GM21723 (cell line): ENCODE measurements at regions not wholly inside any gene's neighbourhood (a gene's known extent, or its start where the extent isn't known, plus 50 kb on each side); places are given as distances from the start of the nearest gene placed in this dataset.
"Not testable (repeated sequence)": the region's sequence is repeated elsewhere in the genome, so short reads cannot be mapped to it uniquely, and the experiment has no call there.

ENCODE experiments used
- ATAC-seq: cut with Tn5 transposase; IDR thresholded peaks from one replicate; pipeline ENCODE4 v1.9.1; 2021; ENCODE audit warnings: mild to moderate bottlenecking, moderate library complexity; ENCODE audit not compliant: unreplicated experiment

DNA sequence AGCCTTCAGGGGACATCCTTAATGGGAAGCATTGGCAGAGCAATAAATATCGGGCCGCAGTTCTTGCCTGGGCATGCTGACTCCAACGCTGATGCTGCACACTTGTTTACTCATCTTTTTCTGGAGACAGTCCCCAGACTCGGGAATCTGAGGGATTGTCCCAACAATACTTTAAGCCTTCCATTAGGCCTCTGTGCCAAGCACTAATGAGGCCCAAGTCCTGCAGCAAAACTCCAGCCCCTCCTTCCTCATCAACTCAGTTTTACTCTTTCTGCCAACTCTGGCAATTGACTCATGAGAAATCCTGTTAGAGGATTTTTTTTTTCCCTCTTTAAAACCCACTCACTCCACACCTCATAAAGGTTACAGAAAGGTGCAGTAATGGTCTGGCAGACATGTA, 233.4 kb upstream of the PELI2 start:
- no peak for ATAC-seq

GRCh38 chr14:55889124-55889523, 229.1 kb upstream of the PELI2 start:
- no peak for ATAC-seq

DNA sequence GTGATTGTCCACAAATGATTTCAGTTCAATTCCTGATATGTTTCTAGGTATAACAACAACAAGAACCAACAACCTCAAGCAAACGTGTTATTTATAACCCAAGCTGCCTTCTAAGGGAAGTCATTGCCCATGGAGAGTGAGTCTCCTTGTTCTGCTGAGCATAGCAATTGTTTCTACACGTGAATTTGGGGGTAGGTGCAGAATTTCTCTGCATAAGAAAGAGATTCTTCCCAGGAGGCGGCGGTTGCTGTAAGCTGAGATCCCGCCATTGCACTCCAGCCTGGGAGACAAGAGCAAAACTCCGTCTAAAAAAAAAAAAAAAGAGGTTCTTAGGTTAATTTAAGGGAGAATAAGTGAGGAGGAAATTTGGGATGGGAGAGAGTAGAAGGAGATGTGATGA, 226.5 kb upstream of the PELI2 start:
- no peak for ATAC-seq

GRCh38 chr14:55892906-55893305, 225.3 kb upstream of the PELI2 start:
- ATAC-seq: no peak

DNA sequence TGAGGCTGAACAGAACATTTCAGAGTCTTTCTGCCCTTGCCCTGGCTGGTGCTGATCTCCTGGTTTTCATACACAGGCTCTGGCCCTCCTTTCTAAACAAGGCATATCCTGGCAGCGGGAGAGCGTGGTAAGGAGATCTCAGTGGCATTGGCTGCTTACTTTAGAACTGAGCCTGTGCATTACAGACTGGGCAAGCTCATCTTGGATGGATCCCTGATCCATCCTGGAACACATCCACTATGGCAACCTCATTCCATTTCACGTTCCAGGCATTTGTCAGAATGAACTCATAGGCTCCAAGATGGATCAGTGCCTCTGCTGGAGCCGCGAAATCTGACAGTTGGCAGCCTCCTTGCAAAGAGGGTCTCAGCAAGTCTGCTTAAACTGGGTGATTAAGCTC, 224.5 kb upstream of the PELI2 start:
- ATAC-seq: no peak

DNA sequence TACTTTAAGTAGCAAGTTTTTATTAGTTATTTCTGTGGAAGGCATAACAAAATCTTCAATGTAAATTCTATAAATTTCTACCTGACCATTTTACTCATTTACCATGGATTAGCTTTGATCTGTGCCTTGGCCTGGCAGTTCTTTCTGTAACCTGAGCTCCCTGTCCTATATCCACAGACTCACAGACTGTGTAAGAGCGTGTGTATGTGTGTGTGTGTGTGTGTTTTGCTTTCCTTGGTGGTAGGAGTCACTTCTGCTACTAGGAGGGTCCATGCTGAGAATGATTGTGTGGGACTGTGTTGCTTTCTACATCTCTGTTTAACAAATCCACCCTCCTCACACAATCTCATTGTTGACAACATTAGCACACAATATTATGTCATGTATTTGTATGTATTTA, 221.2 kb upstream of the PELI2 start:
- ATAC-seq: no peak

DNA sequence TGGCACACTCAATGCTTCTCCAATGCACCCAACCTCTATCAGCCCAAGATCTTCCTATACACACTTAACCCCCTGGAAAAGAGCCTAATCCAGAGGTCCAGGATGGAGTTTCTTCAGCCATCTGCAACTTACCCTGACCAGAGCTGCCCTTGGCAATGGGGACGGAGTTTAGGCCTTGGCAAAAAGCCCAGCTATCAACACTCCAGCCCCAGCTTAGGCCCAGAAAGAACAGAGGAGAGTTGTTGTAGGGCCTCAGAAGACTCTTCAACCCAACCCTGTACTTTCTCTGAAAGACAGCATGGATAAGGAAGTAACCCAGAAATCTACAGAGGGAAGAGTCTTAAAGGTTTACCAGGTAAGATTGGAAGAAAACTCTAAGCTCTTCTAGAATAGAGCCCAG, 219.3 kb upstream of the PELI2 start:
- no peak for ATAC-seq

DNA sequence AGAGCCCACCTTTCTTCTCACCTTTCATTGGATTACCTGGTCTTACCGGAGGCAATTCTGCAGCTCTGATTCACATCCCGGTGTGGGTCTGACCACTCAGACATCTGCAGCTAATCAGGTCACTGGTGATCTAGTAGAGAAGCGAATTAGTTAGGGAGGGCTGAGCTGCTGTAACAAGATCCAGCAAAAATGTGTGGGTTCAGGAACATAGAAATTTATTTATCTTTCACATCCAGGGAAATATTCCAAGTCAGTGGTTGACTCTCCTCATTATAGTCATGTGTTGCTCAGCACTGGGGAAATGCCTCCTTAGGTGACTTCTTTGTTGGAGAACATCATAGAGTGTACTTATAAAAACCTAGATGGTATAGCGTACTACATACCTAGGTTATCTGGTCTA, 218.7 kb upstream of the PELI2 start:
- ATAC-seq: no peak

- ATAC-seq: no peak
Measured at GRCh38 chr14:55900749-55901148, 217.5 kb upstream of the PELI2 start.

DNA sequence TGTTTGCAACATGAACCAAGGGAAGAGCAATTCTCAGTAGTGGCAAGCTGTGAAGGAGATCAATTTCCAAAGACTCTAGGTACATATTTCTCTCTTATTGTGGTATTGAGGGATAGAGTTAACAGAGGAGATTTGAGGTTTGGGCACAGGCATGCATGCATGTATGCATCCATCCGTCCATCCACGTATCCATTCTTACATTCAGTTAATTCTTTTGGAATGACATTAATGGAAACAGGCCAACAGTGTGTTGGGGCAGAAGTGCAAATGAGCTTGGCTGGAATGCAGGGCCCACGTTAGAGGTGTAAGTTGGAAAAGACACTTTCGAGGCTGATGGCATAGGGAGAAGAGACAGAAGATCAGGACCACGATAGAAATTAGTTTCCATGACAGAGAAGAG, 216.9 kb upstream of the PELI2 start:
- no peak for ATAC-seq

DNA sequence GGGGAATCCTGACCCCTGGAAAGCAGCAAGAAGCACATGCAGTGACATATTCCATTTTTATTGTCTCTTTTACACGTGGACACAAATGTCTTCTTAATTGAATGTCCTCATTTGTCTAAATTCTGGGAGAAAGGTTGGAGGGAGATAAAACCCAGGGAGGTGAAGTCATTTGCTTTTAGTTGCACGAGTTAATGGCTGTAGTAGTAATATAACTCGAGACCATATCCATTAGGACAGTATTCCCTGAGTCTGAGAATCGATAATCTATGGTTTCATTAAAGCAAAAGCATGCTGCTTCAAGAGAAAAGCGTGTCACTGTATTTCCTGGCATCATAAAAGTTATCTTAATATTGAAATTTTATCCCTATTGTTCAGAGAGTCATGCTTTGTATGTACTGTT, 216.0 kb upstream of the PELI2 start:
- ATAC-seq: no peak

- ATAC-seq: no peak
Measured at GRCh38 chr14:55904086-55904485, 214.1 kb upstream of the PELI2 start.

DNA sequence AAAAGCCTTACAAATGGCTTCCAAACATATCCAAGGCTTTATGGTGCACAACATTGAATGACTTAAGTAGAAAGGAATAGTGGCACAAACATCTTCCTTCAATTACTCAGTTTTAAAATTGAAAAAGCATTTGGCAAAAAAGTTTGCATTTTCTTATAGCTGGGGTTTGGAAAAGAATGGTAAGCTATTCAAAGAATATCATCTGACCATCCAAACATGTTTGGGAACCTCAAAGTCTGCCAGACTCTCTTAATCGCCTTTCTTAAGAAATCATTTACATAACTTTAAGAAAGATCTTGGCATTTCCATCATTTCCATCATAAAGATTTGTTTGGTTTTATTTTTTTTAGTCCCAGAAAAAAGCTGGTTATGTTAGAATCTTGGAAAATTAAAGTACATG, 210.1 kb upstream of the PELI2 start:
- ATAC-seq: no peak

GRCh38 chr14:55909879-55910278, 208.3 kb upstream of the PELI2 start:
- no peak for ATAC-seq

- ATAC-seq: no peak
Measured at GRCh38 chr14:55910601-55911243, 207.5 kb upstream of the PELI2 start.

DNA sequence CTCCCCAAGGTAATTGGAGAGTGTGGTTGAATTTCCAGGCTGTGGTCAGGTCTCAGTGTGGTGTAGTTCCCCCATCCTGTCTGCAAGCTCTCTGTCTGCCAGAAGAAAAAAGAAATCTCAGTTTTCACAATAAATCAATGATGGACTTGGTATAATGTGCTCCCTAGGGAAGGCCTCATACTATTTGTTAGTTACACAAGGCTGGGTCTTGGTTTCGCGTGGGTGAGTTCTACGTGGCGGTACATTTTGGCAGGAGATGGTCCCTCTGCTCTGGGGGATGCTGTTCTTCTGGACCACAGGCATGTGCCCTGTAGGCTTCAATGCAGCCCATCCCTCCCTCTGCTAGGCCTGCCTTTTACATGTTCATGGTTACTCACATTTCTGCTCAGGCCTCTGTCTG, 206.4 kb upstream of the PELI2 start:
- no peak for ATAC-seq

GRCh38 chr14:55912344-55912743, 205.9 kb upstream of the PELI2 start:
- ATAC-seq: no peak

- no peak for ATAC-seq
Measured at GRCh38 chr14:55913324-55914025, 204.7 kb upstream of the PELI2 start.

DNA sequence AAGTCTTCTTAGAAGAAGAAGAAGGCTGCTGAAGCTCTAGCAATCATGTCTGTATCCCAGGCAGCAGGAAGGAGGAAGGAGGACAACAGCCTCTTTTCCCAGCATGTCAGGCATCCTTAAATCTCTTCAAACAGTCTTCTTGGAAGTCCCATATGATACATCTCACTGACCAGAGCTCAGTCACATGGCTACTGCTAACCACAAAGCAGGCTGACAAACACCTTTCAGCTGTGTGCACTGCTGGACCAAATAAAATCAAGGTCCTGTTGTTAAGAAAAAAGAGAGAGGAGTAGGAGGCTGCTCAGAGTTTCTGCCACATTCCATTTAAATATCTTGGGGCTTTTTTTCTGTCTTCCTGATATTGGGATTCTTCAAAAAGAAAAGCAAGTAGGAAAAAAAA, 203.4 kb upstream of the PELI2 start:
- no peak for ATAC-seq

- no peak for ATAC-seq
Measured at GRCh38 chr14:55915456-55915855, 202.8 kb upstream of the PELI2 start.

DNA sequence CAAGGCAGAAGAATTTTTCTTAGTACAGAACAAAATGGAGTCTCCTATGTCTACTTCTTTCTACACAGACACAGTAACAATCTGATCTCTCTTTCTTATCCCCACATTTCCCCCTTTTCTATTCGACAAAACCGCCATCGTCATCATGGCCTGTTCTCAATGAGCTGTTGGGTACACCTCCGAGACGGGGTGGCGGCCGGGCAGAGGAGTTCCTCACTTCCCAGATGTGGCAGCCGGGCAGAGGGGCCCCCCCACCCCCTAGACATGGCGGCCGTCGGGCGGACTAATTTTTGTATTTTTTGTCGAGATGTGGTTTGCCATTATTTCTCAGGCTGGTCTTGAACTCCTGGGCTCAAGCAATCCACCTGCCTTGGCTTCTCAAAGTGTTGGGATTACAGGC, 198.4 kb upstream of the PELI2 start:
- ATAC-seq: not testable (repeated sequence)

GRCh38 chr14:55921511-55921910, 196.7 kb upstream of the PELI2 start:
- ATAC-seq: no peak

DNA sequence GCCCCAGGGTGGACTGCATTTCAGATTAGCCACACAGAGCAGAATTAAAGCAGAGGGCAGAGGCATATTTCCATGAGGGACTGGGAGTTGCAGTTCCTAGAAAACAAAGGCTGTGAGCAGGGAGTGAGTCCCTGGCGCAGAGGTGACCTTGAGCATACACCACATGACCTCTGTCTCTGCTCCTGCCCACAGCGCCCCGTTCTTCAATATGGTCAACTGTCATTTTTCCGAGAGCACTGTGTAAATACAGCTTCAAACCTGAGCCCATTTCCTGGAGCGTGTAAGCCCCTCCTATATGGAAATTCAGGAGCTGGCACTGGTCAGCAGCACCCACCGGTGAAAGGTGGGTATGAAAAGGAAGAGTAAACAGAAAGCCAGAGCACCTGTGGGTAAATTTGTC, 192.2 kb upstream of the PELI2 start:
- no peak for ATAC-seq
